ENCODE measurements at regions not wholly inside any gene's neighbourhood (a gene's known extent, or its start where the extent isn't known, plus 50 kb on each side); places are given as distances from the start of the nearest gene placed in this dataset.

DNA sequence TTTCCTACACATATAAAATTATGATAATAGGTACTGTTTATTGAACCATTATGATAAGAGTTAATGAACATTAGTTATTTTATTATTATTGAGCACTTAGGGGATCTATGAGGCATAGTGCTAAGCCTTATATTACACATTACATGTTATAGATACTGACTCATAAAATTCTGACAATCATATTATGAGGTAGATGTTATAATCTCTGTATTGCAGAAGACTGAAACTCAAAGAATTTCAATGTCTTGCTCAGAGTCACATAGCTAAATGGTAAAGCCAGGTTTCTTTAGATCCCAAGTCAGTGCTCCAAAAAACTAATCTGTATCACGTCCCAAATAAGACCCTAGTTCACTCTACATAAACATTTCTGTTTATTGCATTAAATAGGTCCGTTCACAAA, 207.2 kb upstream of the CNKSR2 start:
- POLR2A ChIA-PET, result interaction anchor here (1.0 kb wide), 1 partner anchor 170 kb away, joined by 5 read pairs; no protein-coding TSS in a partner anchor

GRCh38 chrX:21167494-21167893, 206.7 kb upstream of the CNKSR2 start:
- H3K4me2 ChIP-seq (ENCODE audit: low read length), result no peak overlapping the region
- H3K79me2 ChIP-seq (ENCODE audit: insufficient read depth, low read depth, low read length), result no peaks in the 10 kb centered on the region
- no peaks in the 10 kb centered on the region for H4K20me1 ChIP-seq (ENCODE audit: insufficient read depth, low read length)
- H3K9me2 ChIP-seq (ENCODE audit: insufficient read depth, low read length), result no peaks in the 10 kb centered on the region
- CTCF ChIA-PET (ENCODE audit: unreplicated experiment), result no interaction called here
- intact Hi-C loops (cut with micrococcal nuclease; ENCODE audit: unreplicated experiment), result no loop called here
- no peak overlapping the region for H3K27ac ChIP-seq (ENCODE audit: low read depth, low read length, poor library complexity, severe bottlenecking)
- H3K36me3 ChIP-seq (ENCODE audit: insufficient read depth, low read length), result no peaks in the 10 kb centered on the region
- H3K9me3 ChIP-seq (ENCODE audit: low read length), result no peaks in the 10 kb centered on the region
- TF ChIP-seq EZH2phosphoT487 (IDR thresholded peaks at IDR 0.05; ENCODE audit: borderline replicate concordance, low read depth, low read length), result no peak
- TF ChIP-seq CTCF (conservative IDR thresholded peaks at IDR 0.05; ENCODE audit: low read length), result no peak
- no peak overlapping the region for H3K4me3 ChIP-seq (ENCODE audit: low read depth, low read length, poor library complexity, severe bottlenecking)
- no peak overlapping the region for H2AFZ ChIP-seq (ENCODE audit: low read length)
- POLR2A ChIA-PET, result interaction anchor here (1.0 kb wide), 1 partner anchor 171 kb away, joined by 5 read pairs; no protein-coding TSS in a partner anchor
- H3K4me1 ChIP-seq (ENCODE audit: insufficient read depth, low read length, poor library complexity, severe bottlenecking), result no peaks in the 10 kb centered on the region
- no peak for DNase-seq (ENCODE audit: low spot score)
- BruUV-seq (replicated peaks), result no TSS peak

More for the DNA sequence above, 207.2 kb upstream of the CNKSR2 start:
- Histone ChIP-seq H3K27ac (ENCODE audit: low read depth, low read length, poor library complexity, severe bottlenecking) (no peak overlapping the region), H3K79me2 (ENCODE audit: insufficient read depth, low read depth, low read length) (no peaks in the 10 kb centered on the region), H3K9me3 (ENCODE audit: low read length) (no peaks in the 10 kb centered on the region), H4K20me1 (ENCODE audit: insufficient read depth, low read length) (no peaks in the 10 kb centered on the region), H3K9me2 (ENCODE audit: insufficient read depth, low read length) (no peaks in the 10 kb centered on the region), H2AFZ (ENCODE audit: low read length) (no peak overlapping the region), H3K4me1 (ENCODE audit: insufficient read depth, low read length, poor library complexity, severe bottlenecking) (no peaks in the 10 kb centered on the region), H3K36me3 (ENCODE audit: insufficient read depth, low read length) (no peaks in the 10 kb centered on the region), H3K4me2 (ENCODE audit: low read length) (no peak overlapping the region), H3K4me3 (ENCODE audit: low read depth, low read length, poor library complexity, severe bottlenecking) (no peak overlapping the region)
- no peak for DNase-seq (ENCODE audit: low spot score)
- intact Hi-C loops (cut with micrococcal nuclease; ENCODE audit: unreplicated experiment), result no loop called here
- no TSS peak for BruUV-seq (replicated peaks)
- TF ChIP-seq CTCF (conservative IDR thresholded peaks at IDR 0.05; ENCODE audit: low read length) (no peak), EZH2phosphoT487 (IDR thresholded peaks at IDR 0.05; ENCODE audit: borderline replicate concordance, low read depth, low read length) (no peak)
- CTCF ChIA-PET (ENCODE audit: unreplicated experiment), result no interaction called here

GRCh38 chrX:21168401-21169160, 205.6 kb upstream of the CNKSR2 start:
- Histone ChIP-seq H3K79me2 (ENCODE audit: insufficient read depth, low read depth, low read length) (no peaks in the 10 kb centered on the region), H3K4me3 (ENCODE audit: low read depth, low read length, poor library complexity, severe bottlenecking) (no peak overlapping the region), H3K9me2 (ENCODE audit: insufficient read depth, low read length) (no peaks in the 10 kb centered on the region), H3K4me1 (ENCODE audit: insufficient read depth, low read length, poor library complexity, severe bottlenecking) (no peaks in the 10 kb centered on the region), H3K9me3 (ENCODE audit: low read length) (no peaks in the 10 kb centered on the region), H2AFZ (ENCODE audit: low read length) (no peak overlapping the region), H4K20me1 (ENCODE audit: insufficient read depth, low read length) (no peaks in the 10 kb centered on the region), H3K27ac (ENCODE audit: low read depth, low read length, poor library complexity, severe bottlenecking) (no peak overlapping the region), H3K36me3 (ENCODE audit: insufficient read depth, low read length) (no peaks in the 10 kb centered on the region), H3K4me2 (ENCODE audit: low read length) (no peak overlapping the region)
- intact Hi-C loops (cut with micrococcal nuclease; ENCODE audit: unreplicated experiment), result no loop called here
- ChIA-PET CTCF (ENCODE audit: unreplicated experiment) (no interaction called here), POLR2A (no interaction called here)
- BruUV-seq (replicated peaks), result no TSS peak
- no peak for DNase-seq (ENCODE audit: low spot score)
- no peak for TF ChIP-seq EZH2phosphoT487 (IDR thresholded peaks at IDR 0.05; ENCODE audit: borderline replicate concordance, low read depth, low read length)
- TF ChIP-seq CTCF (conservative IDR thresholded peaks at IDR 0.05; ENCODE audit: low read length), result no peak

Measured in OCI-LY7 (cell line).